DOHH2 (cell line): ENCODE measurements at regions not wholly inside any gene's neighbourhood (a gene's known extent, or its start where the extent isn't known, plus 50 kb on each side); places are given as distances from the start of the nearest gene placed in this dataset.

Experiments used
- H3F3A ChIP-seq: fragments of 200-600 bp; sonication (generic), shearing (Covaris generic); 2 replicates; pipeline ENCODE4 v1.6.0; 2016; ENCODE audit warnings: antibody characterized with exemption, mild to moderate bottlenecking; ENCODE audit not compliant: control insufficient read depth, insufficient read depth
- H3K27ac ChIP-seq: fragments of 200-600 bp; sonication (generic); 2 replicates; pipeline ENCODE4 v1.5.1; 2014; ENCODE audit warnings: low read depth, mild to moderate bottlenecking, low read length, moderate library complexity
- H3K27me3 ChIP-seq: fragments of 200-600 bp; sonication (generic); 2 replicates; pipeline ENCODE4 v1.6.1; 2014; ENCODE audit warnings: mild to moderate bottlenecking, low read length, mixed read lengths; ENCODE audit not compliant: control insufficient read depth
- H3K36me3 ChIP-seq: fragments of 200-600 bp; sonication (generic); 2 replicates; pipeline ENCODE4 v1.6.1; 2014; ENCODE audit warnings: mild to moderate bottlenecking, low read length, moderate library complexity, mixed read lengths; ENCODE audit not compliant: control insufficient read depth
- H3K4me1 ChIP-seq: fragments of 200-600 bp; sonication (generic); 2 replicates; pipeline ENCODE4 v1.6.1; 2014; ENCODE audit warnings: mild to moderate bottlenecking, low read length, mixed read lengths; ENCODE audit not compliant: control insufficient read depth
- H3K4me2 ChIP-seq: fragments of 200-600 bp; sonication (generic); 2 replicates; pipeline ENCODE4 v1.6.0; 2014; ENCODE audit warnings: mild to moderate bottlenecking, low read length, moderate library complexity
- H3K4me3 ChIP-seq: fragments of 200-600 bp; sonication (generic); 2 replicates; pipeline ENCODE4 v1.5.1; 2014; ENCODE audit warnings: mild to moderate bottlenecking, low read length, mixed read lengths
- H3K79me2 ChIP-seq: fragments of 200-600 bp; sonication (generic); 2 replicates; pipeline ENCODE4 v1.6.1; 2014; ENCODE audit warnings: mild to moderate bottlenecking, low read length, mixed read lengths; ENCODE audit not compliant: control insufficient read depth
- H3K9me2 ChIP-seq: fragments of 200-600 bp; sonication (generic); replicated peaks from 2 replicates; pipeline ENCODE4 v1.6.1; 2014; ENCODE audit warnings: mild to moderate bottlenecking, low read length, mixed read lengths; ENCODE audit not compliant: control insufficient read depth
- H3K9me3 ChIP-seq: fragments of 200-600 bp; sonication (generic); 2 replicates; pipeline ENCODE4 v1.6.1; 2014; ENCODE audit warnings: antibody characterized with exemption, low read length, mixed read lengths; ENCODE audit not compliant: control insufficient read depth, insufficient read depth
- H4K20me1 ChIP-seq: fragments of 200-600 bp; sonication (generic); 2 replicates; pipeline ENCODE4 v1.6.0; 2014; ENCODE audit warnings: low read depth, mild to moderate bottlenecking, antibody characterized with exemption, low read length, moderate library complexity; ENCODE audit not compliant: control insufficient read depth, insufficient read depth
- EZH2phosphoT487 ChIP-seq: fragments of 200-600 bp; sonication (generic); IDR thresholded peaks from 2 replicates; pipeline ENCODE4 v1.6.1; 2017; ENCODE audit warnings: borderline replicate concordance, mild to moderate bottlenecking, antibody characterized with exemption, low read length, moderate library complexity, mixed read lengths
- TF ChIP-seq, protein P1 (sequence below): fragments of 200-600 bp; sonication (generic); IDR thresholded peaks from one replicate; pipeline ENCODE4 v1.5.1; 2014; ENCODE audit warnings: antibody characterized with exemption, mild to moderate bottlenecking, low read depth, low read length; ENCODE audit not compliant: poor library complexity, severe bottlenecking

GRCh38 chr4:156517546-156517945 lies 454.1 kb downstream of the PDGFC start:
- Histone ChIP-seq H3K4me1 (no peaks in the 10 kb centered on the region), H3K9me2 (no peaks in the 10 kb centered on the region; the same call in 1 of the 2 replicates), H3F3A (no peaks in the 10 kb centered on the region), H4K20me1 (no peaks in the 10 kb centered on the region), H3K4me2 (no peak overlapping the region), H3K36me3 (no peaks in the 10 kb centered on the region), H3K9me3 (no peaks in the 10 kb centered on the region), H3K27ac (no peak overlapping the region), H3K27me3 (no peaks in the 10 kb centered on the region), H3K4me3 (no peak overlapping the region), H3K79me2 (no peaks in the 10 kb centered on the region)
- TF ChIP-seq, protein P1, sequence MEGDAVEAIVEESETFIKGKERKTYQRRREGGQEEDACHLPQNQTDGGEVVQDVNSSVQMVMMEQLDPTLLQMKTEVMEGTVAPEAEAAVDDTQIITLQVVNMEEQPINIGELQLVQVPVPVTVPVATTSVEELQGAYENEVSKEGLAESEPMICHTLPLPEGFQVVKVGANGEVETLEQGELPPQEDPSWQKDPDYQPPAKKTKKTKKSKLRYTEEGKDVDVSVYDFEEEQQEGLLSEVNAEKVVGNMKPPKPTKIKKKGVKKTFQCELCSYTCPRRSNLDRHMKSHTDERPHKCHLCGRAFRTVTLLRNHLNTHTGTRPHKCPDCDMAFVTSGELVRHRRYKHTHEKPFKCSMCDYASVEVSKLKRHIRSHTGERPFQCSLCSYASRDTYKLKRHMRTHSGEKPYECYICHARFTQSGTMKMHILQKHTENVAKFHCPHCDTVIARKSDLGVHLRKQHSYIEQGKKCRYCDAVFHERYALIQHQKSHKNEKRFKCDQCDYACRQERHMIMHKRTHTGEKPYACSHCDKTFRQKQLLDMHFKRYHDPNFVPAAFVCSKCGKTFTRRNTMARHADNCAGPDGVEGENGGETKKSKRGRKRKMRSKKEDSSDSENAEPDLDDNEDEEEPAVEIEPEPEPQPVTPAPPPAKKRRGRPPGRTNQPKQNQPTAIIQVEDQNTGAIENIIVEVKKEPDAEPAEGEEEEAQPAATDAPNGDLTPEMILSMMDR: no peak
- no peak for TF ChIP-seq EZH2phosphoT487

DNA sequence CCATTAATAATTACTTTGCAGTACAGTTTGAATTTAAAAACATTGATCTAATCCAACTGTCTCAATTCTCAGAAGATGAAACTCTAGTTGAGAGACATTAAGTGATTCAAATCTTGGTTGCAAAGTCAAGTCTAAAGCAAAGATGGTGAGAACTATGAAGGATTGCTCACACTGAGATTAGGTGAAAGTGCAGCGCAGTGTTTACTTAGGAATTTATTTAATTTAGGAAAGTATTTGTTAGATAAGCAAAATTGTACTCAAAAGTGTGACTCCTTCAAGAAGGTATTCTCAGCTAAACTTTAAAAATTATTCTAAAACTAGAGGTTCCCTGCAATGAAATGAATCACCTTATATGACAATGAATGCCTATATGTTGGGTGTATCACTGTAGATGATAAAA lies 454.9 kb downstream of the PDGFC start:
- Histone ChIP-seq H3K27me3 (no peaks in the 10 kb centered on the region), H3K9me3 (no peaks in the 10 kb centered on the region), H3K9me2 (no peaks in the 10 kb centered on the region; the same call in 1 of the 2 replicates), H3K4me1 (no peaks in the 10 kb centered on the region), H3K79me2 (no peaks in the 10 kb centered on the region), H3K27ac (no peak overlapping the region), H3K4me3 (no peak overlapping the region), H3K36me3 (no peaks in the 10 kb centered on the region), H3K4me2 (no peak overlapping the region), H4K20me1 (no peaks in the 10 kb centered on the region), H3F3A (no peaks in the 10 kb centered on the region)
- no peak for TF ChIP-seq EZH2phosphoT487
- TF ChIP-seq, protein P1: no peak

- Histone ChIP-seq H3K27me3 (no peaks in the 10 kb centered on the region), H4K20me1 (no peaks in the 10 kb centered on the region), H3F3A (no peaks in the 10 kb centered on the region), H3K4me3 (no peak overlapping the region), H3K9me2 (no peaks in the 10 kb centered on the region; the same call in 1 of the 2 replicates), H3K27ac (no peak overlapping the region), H3K36me3 (no peaks in the 10 kb centered on the region), H3K4me1 (no peaks in the 10 kb centered on the region), H3K79me2 (no peaks in the 10 kb centered on the region), H3K4me2 (no peak overlapping the region), H3K9me3 (no peaks in the 10 kb centered on the region)
- TF ChIP-seq, protein P1: no peak
- no peak for TF ChIP-seq EZH2phosphoT487
Measured at GRCh38 chr4:156515295-156515694, 456.3 kb downstream of the PDGFC start.
